ENCODE measurements at regions not wholly inside any gene's neighbourhood (a gene's known extent, or its start where the extent isn't known, plus 50 kb on each side); places are given as distances from the start of the nearest gene placed in this dataset.
"Not testable (repeated sequence)": the region's sequence is repeated elsewhere in the genome, so short reads cannot be mapped to it uniquely, and the experiment has no call there.

- no peak overlapping the region for H3K9ac ChIP-seq (ENCODE audit: low read length)
- H3K27me3 ChIP-seq (ENCODE audit: low read depth, low read length): no peaks in the 10 kb centered on the region
- no peaks in the 10 kb centered on the region for H3K79me2 ChIP-seq (ENCODE audit: low read length)
- no peak overlapping the region for H3K4me2 ChIP-seq (ENCODE audit: low read length)
- no peaks in the 10 kb centered on the region for H3K4me1 ChIP-seq (ENCODE audit: low read length)
- TF ChIP-seq CTCF (IDR thresholded peaks at IDR 0.05; ENCODE audit: low read depth, low read length) (no peak), EZH2phosphoT487 (IDR thresholded peaks at IDR 0.05; ENCODE audit: low read depth) (no peak)
- no peak overlapping the region for H3K27ac ChIP-seq (ENCODE audit: low read length)
- no peak overlapping the region for H3K4me3 ChIP-seq (ENCODE audit: low read length)
- H4K20me1 ChIP-seq (ENCODE audit: insufficient read depth, low read length): no peaks in the 10 kb centered on the region
- H2AFZ ChIP-seq (ENCODE audit: low read depth, low read length): no peak overlapping the region
- no peaks in the 10 kb centered on the region for H3K9me3 ChIP-seq (ENCODE audit: insufficient read depth, low read length)
- no peaks in the 10 kb centered on the region for H3K36me3 ChIP-seq (replicated peaks; ENCODE audit: low read depth, low read length)
Observed at GRCh38 chr14:34283590-34283989, 178.4 kb downstream of the SPTSSA start.

- H3K27me3 ChIP-seq (ENCODE audit: low read depth, low read length): no peaks in the 10 kb centered on the region
- H3K9ac ChIP-seq (ENCODE audit: low read length): no peak overlapping the region
- TF ChIP-seq EZH2phosphoT487 (IDR thresholded peaks at IDR 0.05; ENCODE audit: low read depth) (no peak), CTCF (IDR thresholded peaks at IDR 0.05; ENCODE audit: low read depth, low read length) (no peak)
- H2AFZ ChIP-seq (ENCODE audit: low read depth, low read length): no peak overlapping the region
- no peak overlapping the region for H3K4me2 ChIP-seq (ENCODE audit: low read length)
- H3K4me3 ChIP-seq (ENCODE audit: low read length): no peak overlapping the region
- no peak overlapping the region for H3K27ac ChIP-seq (ENCODE audit: low read length)
- no peaks in the 10 kb centered on the region; the same call in 1 of the 2 replicates for H3K4me1 ChIP-seq (ENCODE audit: low read length)
- H4K20me1 ChIP-seq (ENCODE audit: insufficient read depth, low read length): no peaks in the 10 kb centered on the region
- no peaks in the 10 kb centered on the region for H3K79me2 ChIP-seq (ENCODE audit: low read length)
- H3K9me3 ChIP-seq (ENCODE audit: insufficient read depth, low read length): no peaks in the 10 kb centered on the region
- no peaks in the 10 kb centered on the region for H3K36me3 ChIP-seq (replicated peaks; ENCODE audit: low read depth, low read length)
Observed at GRCh38 chr14:34277191-34277590, 184.8 kb downstream of the SPTSSA start.

- H3K27ac ChIP-seq (ENCODE audit: low read length): no peak overlapping the region
- no peak overlapping the region for H3K4me2 ChIP-seq (ENCODE audit: low read length)
- H3K9me3 ChIP-seq (ENCODE audit: insufficient read depth, low read length): no peaks in the 10 kb centered on the region
- H3K4me3 ChIP-seq (ENCODE audit: low read length): no peak overlapping the region
- H4K20me1 ChIP-seq (ENCODE audit: insufficient read depth, low read length): no peaks in the 10 kb centered on the region
- no peaks in the 10 kb centered on the region for H3K36me3 ChIP-seq (replicated peaks; ENCODE audit: low read depth, low read length)
- no peaks in the 10 kb centered on the region; the same call in 1 of the 2 replicates for H3K4me1 ChIP-seq (ENCODE audit: low read length)
- no peaks in the 10 kb centered on the region for H3K79me2 ChIP-seq (ENCODE audit: low read length)
- no peak overlapping the region for H2AFZ ChIP-seq (ENCODE audit: low read depth, low read length)
- H3K9ac ChIP-seq (ENCODE audit: low read length): no peak overlapping the region
- H3K27me3 ChIP-seq (ENCODE audit: low read depth, low read length): no peaks in the 10 kb centered on the region
- TF ChIP-seq EZH2phosphoT487 (IDR thresholded peaks at IDR 0.05; ENCODE audit: low read depth) (no peak), CTCF (IDR thresholded peaks at IDR 0.05; ENCODE audit: low read depth, low read length) (no peak)
Observed at GRCh38 chr14:34275530-34275929, 186.5 kb downstream of the SPTSSA start.

- no peak overlapping the region for H3K9ac ChIP-seq (ENCODE audit: low read length)
- H3K4me3 ChIP-seq (ENCODE audit: low read length): no peak overlapping the region
Observed at GRCh38 chr14:34275078-34275477, 187.0 kb downstream of the SPTSSA start.

GRCh38 chr14:34273716-34274115 lies 188.3 kb downstream of the SPTSSA start:
- peaks cover 14% of the 10 kb centered on the region; the same call in 1 of the 2 replicates for H3K27me3 ChIP-seq (ENCODE audit: low read depth, low read length)
- not testable (repeated sequence) for H2AFZ ChIP-seq (ENCODE audit: low read depth, low read length); H3K4me1 ChIP-seq (ENCODE audit: low read length); H3K79me2 ChIP-seq (ENCODE audit: low read length); H3K9me3 ChIP-seq (ENCODE audit: insufficient read depth, low read length); H3K27ac ChIP-seq (ENCODE audit: low read length); H3K36me3 ChIP-seq (replicated peaks; ENCODE audit: low read depth, low read length); H4K20me1 ChIP-seq (ENCODE audit: insufficient read depth, low read length); H3K4me2 ChIP-seq (ENCODE audit: low read length); H3K9ac ChIP-seq (ENCODE audit: low read length); H3K4me3 ChIP-seq (ENCODE audit: low read length)

More at GRCh38 chr14:34275078-34275477, 187.0 kb downstream of the SPTSSA start:
- TF ChIP-seq CTCF (IDR thresholded peaks at IDR 0.05; ENCODE audit: low read depth, low read length): no peak
- no peak for TF ChIP-seq EZH2phosphoT487 (IDR thresholded peaks at IDR 0.05; ENCODE audit: low read depth)
- Histone ChIP-seq H3K9me3 (ENCODE audit: insufficient read depth, low read length) (no peaks in the 10 kb centered on the region), H3K4me1 (ENCODE audit: low read length) (no peaks in the 10 kb centered on the region; the same call in 1 of the 2 replicates), H2AFZ (ENCODE audit: low read depth, low read length) (no peak overlapping the region), H3K27ac (ENCODE audit: low read length) (no peak overlapping the region), H3K27me3 (ENCODE audit: low read depth, low read length) (0 out of 2 replicates have a peak, but pooled peaks cover 4% of the 10 kb centered on the region), H3K36me3 (replicated peaks; ENCODE audit: low read depth, low read length) (no peaks in the 10 kb centered on the region), H4K20me1 (ENCODE audit: insufficient read depth, low read length) (no peaks in the 10 kb centered on the region), H3K79me2 (ENCODE audit: low read length) (no peaks in the 10 kb centered on the region), H3K4me2 (ENCODE audit: low read length) (no peak overlapping the region)

Measured in OCI-LY3 (cell line).